Gastroesophageal sphincter (tissue), 4 donors: ENCODE measurements at regions not wholly inside any gene's neighbourhood (a gene's known extent, or its start where the extent isn't known, plus 50 kb on each side); places are given as distances from the start of the nearest gene placed in this dataset.

Experiments used
- ATAC-seq: fragments of 150-250 bp; one replicate; pipeline ENCODE4 v1.9.1; 2016; ENCODE audit warnings: mild to moderate bottlenecking, moderate library complexity
- H3K27ac ChIP-seq, 4 donors: fragments of 200-600 bp; sonication (generic) in 3 of 4; 1 replicate in 3 of 4; 2 replicates in 1 of 4; pipeline ENCODE4 v1.5.1; 2016 to 2019
- H3K27me3 ChIP-seq: fragments of 200-600 bp; sonication (generic); one replicate; pipeline ENCODE4 v1.5.1; 2019
- H3K36me3 ChIP-seq, 2 donors: fragments of 200-600 bp; sonication (generic); one replicate each; pipeline ENCODE4 v1.5.1; 2019; ENCODE audit warnings: control low read depth in 1 of 2
- H3K4me1 ChIP-seq, 3 donors: fragments of 200-600 bp; sonication (generic); 1 replicate in 2 of 3; 2 replicates in 1 of 3; pipeline ENCODE4 v1.5.1; 2016 to 2019; ENCODE audit warnings: control low read depth in 2 of 3
- H3K4me3 ChIP-seq, 2 donors: fragments of 200-600 bp; sonication (generic); one replicate each; pipeline ENCODE4 v1.5.1; 2019; ENCODE audit warnings: mild to moderate bottlenecking in 1 of 2, moderate library complexity in 1 of 2
- H3K9me3 ChIP-seq, 3 donors: fragments of 200-600 bp; sonication (generic); one replicate each; pipeline ENCODE4 v1.5.1; 2017 to 2019; ENCODE audit warnings: control low read depth in 2 of 3
- CTCF ChIP-seq, 4 experiments: fragments of 200-600 bp in 2 of 4; fragments of 450-650 bp in 2 of 4; sonication (generic) in 1 of 4; IDR thresholded peaks; one replicate each; pipeline ENCODE4 v1.5.1; 2017 to 2019; ENCODE audit warnings: antibody characterized with exemption in 4 of 4, mild to moderate bottlenecking in 2 of 4, moderate library complexity in 2 of 4
- EP300 ChIP-seq: sonication (generic); formaldehyde crosslinking; IDR thresholded peaks from one replicate; pipeline ENCODE4 v1.6.1; 2017; ENCODE audit warnings: antibody characterized with exemption, mild to moderate bottlenecking
- POLR2A ChIP-seq, 2 donors: fragments of 450-650 bp; IDR thresholded peaks; one replicate each; pipeline ENCODE4 v1.6.1; 2017; ENCODE audit warnings: antibody characterized with exemption in 2 of 2, mild to moderate bottlenecking in 2 of 2, moderate library complexity in 1 of 2
- POLR2AphosphoS5 ChIP-seq: sonication (generic); formaldehyde crosslinking; IDR thresholded peaks from one replicate; pipeline ENCODE4 v1.6.1; 2017; ENCODE audit warnings: antibody characterized with exemption
- WGBS, 2 donors: methylation state at CpG; one replicate each; pipeline ENCODE4 v1.1.5; 2018; ENCODE audit warnings: low coverage in 1 of 2; 5-methylcytosine and 5-hydroxymethylcytosine counted together
- small RNA-seq, 4 donors: library from RNA; depleted of rRNA; stranded (forward); fragments of <200 nt; gene quantifications; one replicate each; pipeline ENCODE3, GENCODE V24; 2016

DNA sequence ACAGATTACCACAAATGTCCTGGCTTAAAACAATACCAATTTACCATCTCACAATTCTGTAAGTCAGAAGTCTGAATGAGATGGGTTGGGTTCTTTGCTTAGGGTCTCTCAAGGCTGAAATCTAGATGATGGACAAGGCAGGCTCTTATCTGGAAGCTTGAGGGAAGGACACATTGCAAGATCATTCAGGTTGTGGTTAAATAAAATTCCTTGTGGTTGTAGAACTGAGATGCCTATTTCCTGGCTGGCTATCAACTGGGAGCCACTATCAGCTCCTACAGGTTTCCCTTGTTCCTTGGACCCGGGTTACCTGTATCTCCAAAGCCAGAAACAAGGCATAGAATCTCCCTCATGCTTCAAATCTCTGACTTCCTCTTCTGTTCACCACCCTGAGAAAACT, 148.4 kb downstream of the MDFIC start:
- 88 to 100% methylated on average over 1 of the region's 1 CpG for WGBS, 2 donors

More for the DNA sequence above, 148.4 kb downstream of the MDFIC start:
- Histone ChIP-seq H3K4me3 (no peak overlapping the region), H3K27me3 (no peaks in the 10 kb centered on the region), H3K36me3 (no peaks in the 10 kb centered on the region), H3K4me1 (no peaks in the 10 kb centered on the region), H3K9me3 (no peaks in the 10 kb centered on the region), H3K27ac (no peak overlapping the region)
- TF ChIP-seq POLR2A (IDR thresholded peaks at IDR 0.05) = no peak
- TF ChIP-seq CTCF (IDR thresholded peaks at IDR 0.05) = no peak
- TF ChIP-seq POLR2AphosphoS5 = no peak
- no peak for TF ChIP-seq EP300
- ATAC-seq = no peak

Small RNA genes in the stretch of these regions (small RNA-seq; reads per million reads assigned to genes)
- gene RF00019 = 0 reads per million in 4 donors
- 0 reads per million in 4 donors for gene SNORA25B
